ENCODE measurements at regions not wholly inside any gene's neighbourhood (a gene's known extent, or its start where the extent isn't known, plus 50 kb on each side); places are given as distances from the start of the nearest gene placed in this dataset.

- no peak overlapping the region for H3K4me3 ChIP-seq (ENCODE audit: extremely low read depth in 1 of 4, insufficient read depth in 2 of 4, low read depth in 3 of 4, low read length in 4 of 4)
- H4K91ac ChIP-seq (replicated peaks; ENCODE audit: insufficient read length, low read length): no peak overlapping the region
- no peak overlapping the region for H3K18ac ChIP-seq (ENCODE audit: extremely low read depth, low read length)
- no peak overlapping the region for H3K56ac ChIP-seq (replicated peaks; ENCODE audit: insufficient read length, low read depth, low read length)
- H3K23me2 ChIP-seq (ENCODE audit: low read depth, low read length): no peaks in the 10 kb centered on the region
- no peaks in the 10 kb centered on the region for H3K9me3 ChIP-seq (ENCODE audit: insufficient read depth in 2 of 2, low read depth in 1 of 2, low read length in 1 of 2)
- H4K20me1 ChIP-seq (replicated peaks in 1 of 2; ENCODE audit: control insufficient read depth in 1 of 2, insufficient read depth in 2 of 2, low read length in 2 of 2): no peaks in the 10 kb centered on the region
- no peaks in the 10 kb centered on the region for H3K4me1 ChIP-seq (replicated peaks in 1 of 4; ENCODE audit: control insufficient read depth in 3 of 4, insufficient read depth in 4 of 4, low read length in 3 of 4)
- no peak overlapping the region for H2BK20ac ChIP-seq (ENCODE audit: low read length)
- 87% methylated on average over 3 of the region's 3 CpGs; no CpG with 5 or more reads in 1 of the 2 experiments for WGBS, 2 experiments (ENCODE audit: extremely low coverage in 1 of 2, insufficient coverage in 1 of 2, insufficient read length in 1 of 2, insufficient replicate concordance in 2 of 2, low coverage in 1 of 2, low lambda C conversion rate in 2 of 2, missing lambda C conversion rate in 1 of 2)
- no peak overlapping the region for H2BK5ac ChIP-seq (ENCODE audit: low read depth, low read length)
- no peak overlapping the region for H4K8ac ChIP-seq (ENCODE audit: extremely low read depth, insufficient read depth, low read length)
- no peaks in the 10 kb centered on the region for H3K27me3 ChIP-seq (replicated peaks in 1 of 4; ENCODE audit: control insufficient read depth in 3 of 4, extremely low read depth in 1 of 4, insufficient read depth in 3 of 4, low read length in 3 of 4)
- H3K4ac ChIP-seq (replicated peaks; ENCODE audit: insufficient read length, low read depth, low read length): no peak overlapping the region
- no peak overlapping the region for H2AK5ac ChIP-seq (ENCODE audit: low read depth, low read length)
- no peak overlapping the region for H2BK15ac ChIP-seq (ENCODE audit: low read length)
- no peak overlapping the region for H3K27ac ChIP-seq (ENCODE audit: low read depth, low read length)
- no peaks in the 10 kb centered on the region for H3K36me3 ChIP-seq (ENCODE audit: control insufficient read depth in 2 of 4, insufficient read depth in 4 of 4, low read length in 3 of 4)
- no peak overlapping the region for H3K23ac ChIP-seq (ENCODE audit: insufficient read length)
- FAIRE-seq (no peak), DNase-seq (ENCODE audit: low read depth in 1 of 2, low spot score in 2 of 2) (no peak)
- H3K4me2 ChIP-seq (ENCODE audit: insufficient read depth in 1 of 2, low read depth in 2 of 2, low read length in 2 of 2): no peak overlapping the region
- H4K5ac ChIP-seq (ENCODE audit: insufficient read length, low read depth, low read length): no peak overlapping the region
- no peak overlapping the region for H3K9ac ChIP-seq (replicated peaks in 1 of 4; ENCODE audit: extremely low read depth in 1 of 4, low read depth in 3 of 4, low read length in 3 of 4)
- CTCF ChIA-PET (ENCODE audit: partially characterized antibody): interaction anchor here (0.9 to 2.5 kb wide), 2 partner anchors 12 to 18 kb away, joined by 4 to 9 read pairs; no protein-coding TSS in a partner anchor
- no peak overlapping the region for H2BK12ac ChIP-seq (ENCODE audit: low read depth, low read length)
- no peak overlapping the region for H3K14ac ChIP-seq (ENCODE audit: insufficient read length)
- H2AFZ ChIP-seq (ENCODE audit: low read length): no peak overlapping the region
- no peak overlapping the region for H2BK120ac ChIP-seq (replicated peaks; ENCODE audit: low read depth, low read length)
- POLR2A ChIA-PET (ENCODE audit: partially characterized antibody): no interaction called here
- no peaks in the 10 kb centered on the region for H3K79me2 ChIP-seq (ENCODE audit: control insufficient read depth in 1 of 2, insufficient read depth in 2 of 2, low read length in 2 of 2)
- H3K79me1 ChIP-seq (ENCODE audit: low read depth, low read length): no peaks in the 10 kb centered on the region
- TF ChIP-seq CTCF (IDR thresholded peaks at IDR 0.05; ENCODE audit: control extremely low read depth in 1 of 3, insufficient read depth in 1 of 3, low read depth in 1 of 3, low read length in 3 of 3) (no peak), GABPA (IDR thresholded peaks at IDR 0.05; ENCODE audit: borderline replicate concordance, insufficient read depth, low read length) (no peak), CHD1 (IDR thresholded peaks at IDR 0.05; ENCODE audit: low read depth, low read length) (no peak), RFX5 (IDR thresholded peaks at IDR 0.05; ENCODE audit: borderline replicate concordance, low read depth, low read length) (no peak), ATF2 (IDR thresholded peaks at IDR 0.05; ENCODE audit: low read length) (no peak), EP300 (IDR thresholded peaks at IDR 0.05; ENCODE audit: borderline replicate concordance in 1 of 2, low read depth in 2 of 2, low read length in 2 of 2) (no peak), RBBP5 (IDR thresholded peaks at IDR 0.05; ENCODE audit: borderline replicate concordance, low read depth, low read length) (no peak), EGR1 (IDR thresholded peaks at IDR 0.05; ENCODE audit: borderline replicate concordance, low read depth, low read length) (no peak), TCF12 (IDR thresholded peaks at IDR 0.05; ENCODE audit: low read depth, low read length) (no peak), MAFK (IDR thresholded peaks at IDR 0.05; ENCODE audit: low read depth, low read length) (no peak)
These were observed 471.8 kb upstream of the C9orf72 start for GRCh38 chr9:28045051-28045450.
